ENCODE measurements at regions not wholly inside any gene's neighbourhood (a gene's known extent, or its start where the extent isn't known, plus 50 kb on each side); places are given as distances from the start of the nearest gene placed in this dataset.

- TF ChIP-seq, protein P1, sequence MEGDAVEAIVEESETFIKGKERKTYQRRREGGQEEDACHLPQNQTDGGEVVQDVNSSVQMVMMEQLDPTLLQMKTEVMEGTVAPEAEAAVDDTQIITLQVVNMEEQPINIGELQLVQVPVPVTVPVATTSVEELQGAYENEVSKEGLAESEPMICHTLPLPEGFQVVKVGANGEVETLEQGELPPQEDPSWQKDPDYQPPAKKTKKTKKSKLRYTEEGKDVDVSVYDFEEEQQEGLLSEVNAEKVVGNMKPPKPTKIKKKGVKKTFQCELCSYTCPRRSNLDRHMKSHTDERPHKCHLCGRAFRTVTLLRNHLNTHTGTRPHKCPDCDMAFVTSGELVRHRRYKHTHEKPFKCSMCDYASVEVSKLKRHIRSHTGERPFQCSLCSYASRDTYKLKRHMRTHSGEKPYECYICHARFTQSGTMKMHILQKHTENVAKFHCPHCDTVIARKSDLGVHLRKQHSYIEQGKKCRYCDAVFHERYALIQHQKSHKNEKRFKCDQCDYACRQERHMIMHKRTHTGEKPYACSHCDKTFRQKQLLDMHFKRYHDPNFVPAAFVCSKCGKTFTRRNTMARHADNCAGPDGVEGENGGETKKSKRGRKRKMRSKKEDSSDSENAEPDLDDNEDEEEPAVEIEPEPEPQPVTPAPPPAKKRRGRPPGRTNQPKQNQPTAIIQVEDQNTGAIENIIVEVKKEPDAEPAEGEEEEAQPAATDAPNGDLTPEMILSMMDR (IDR thresholded peaks at IDR 0.05): no peak
- no peak for TF ChIP-seq POLR2A (IDR thresholded peaks at IDR 0.05)
- TF ChIP-seq EP300 (IDR thresholded peaks at IDR 0.05): no peak
- no peak for TF ChIP-seq POLR2AphosphoS5 (IDR thresholded peaks at IDR 0.05)
Measured at GRCh38 chr10:130265542-130265941, 129.4 kb downstream of the GLRX3 start.
